Calu3 (cell line): ENCODE measurements at regions not wholly inside any gene's neighbourhood (a gene's known extent, or its start where the extent isn't known, plus 50 kb on each side); places are given as distances from the start of the nearest gene placed in this dataset.
"Not testable (repeated sequence)": the region's sequence is repeated elsewhere in the genome, so short reads cannot be mapped to it uniquely, and the experiment has no call there.

Experiments used
- BruUV-seq: library from RNA; stranded (reverse); fragments of 400-500 nt; replicated peaks from 2 replicates; lab custom pipeline; 2021; lab: Mats Ljungman, UMichigan
- CTCF ChIA-PET: fragments of 300-600 bp; sonication (Branson Sonifier 250); formaldehyde crosslinking; loops from one replicate; lab custom pipeline; 2022; ENCODE audit warnings: antibody characterized with exemption; lab: Charles Lee
- DNase-seq: peaks from one replicate; pipeline ENCODE4 v3.0.0; 2022
- H3K27ac Mint-ChIP-seq: one replicate; pipeline ENCODE4 v1.8.0; 2022; ENCODE audit warnings: mixed read lengths; ENCODE audit not compliant: unreplicated experiment
- H3K27me3 Mint-ChIP-seq: one replicate; pipeline ENCODE4 v1.8.0; 2022; ENCODE audit warnings: mixed read lengths; ENCODE audit not compliant: unreplicated experiment
- H3K36me3 Mint-ChIP-seq: one replicate; pipeline ENCODE4 v1.8.0; 2022; ENCODE audit warnings: mild to moderate bottlenecking, moderate library complexity, mixed read lengths; ENCODE audit not compliant: insufficient read depth, unreplicated experiment
- H3K4me1 Mint-ChIP-seq: one replicate; pipeline ENCODE4 v1.8.0; 2022; ENCODE audit warnings: mild to moderate bottlenecking, low read depth, mixed read lengths; ENCODE audit not compliant: unreplicated experiment
- H3K4me3 Mint-ChIP-seq: one replicate; pipeline ENCODE4 v1.8.0; 2022; ENCODE audit warnings: mild to moderate bottlenecking, low read depth, moderate library complexity, mixed read lengths; ENCODE audit not compliant: unreplicated experiment
- H3K9me3 Mint-ChIP-seq: one replicate; pipeline ENCODE4 v1.8.0; 2022; ENCODE audit warnings: low read depth, mixed read lengths; ENCODE audit not compliant: unreplicated experiment
- intact Hi-C: fragments of 100-400 bp; cut with micrococcal nuclease; formaldehyde crosslinking; loops from one replicate; pipeline ENCODE4 v1.10.0; 2022; ENCODE audit not compliant: unreplicated experiment
- TF ChIP-seq, protein P1 (sequence below): fragments of 200-600 bp; IDR thresholded peaks from one replicate; pipeline ENCODE4 v1.8.0; 2022; ENCODE audit warnings: antibody characterized with exemption; ENCODE audit not compliant: unreplicated experiment

DNA sequence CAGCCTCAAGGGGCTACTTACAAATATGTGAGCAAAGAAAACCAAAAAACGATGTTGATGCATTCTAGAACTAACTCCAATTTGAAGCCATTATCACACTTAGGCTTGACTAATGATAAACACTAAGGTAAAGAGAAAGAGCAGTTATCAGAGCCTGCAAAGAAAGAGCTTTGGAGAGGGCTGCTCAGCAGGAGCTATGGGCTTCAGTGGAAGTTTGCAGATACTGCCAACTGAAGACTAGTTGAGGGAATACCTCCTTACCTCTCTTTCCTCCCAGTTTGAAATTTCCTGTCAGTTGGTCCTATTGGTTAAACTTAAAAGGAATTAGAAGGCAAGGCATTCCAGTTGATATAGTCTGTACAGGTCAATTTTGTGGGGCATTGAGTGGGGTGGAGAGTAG is 498.1 kb upstream of the POT1 start:
- no peak for DNase-seq
- TF ChIP-seq, protein P1, sequence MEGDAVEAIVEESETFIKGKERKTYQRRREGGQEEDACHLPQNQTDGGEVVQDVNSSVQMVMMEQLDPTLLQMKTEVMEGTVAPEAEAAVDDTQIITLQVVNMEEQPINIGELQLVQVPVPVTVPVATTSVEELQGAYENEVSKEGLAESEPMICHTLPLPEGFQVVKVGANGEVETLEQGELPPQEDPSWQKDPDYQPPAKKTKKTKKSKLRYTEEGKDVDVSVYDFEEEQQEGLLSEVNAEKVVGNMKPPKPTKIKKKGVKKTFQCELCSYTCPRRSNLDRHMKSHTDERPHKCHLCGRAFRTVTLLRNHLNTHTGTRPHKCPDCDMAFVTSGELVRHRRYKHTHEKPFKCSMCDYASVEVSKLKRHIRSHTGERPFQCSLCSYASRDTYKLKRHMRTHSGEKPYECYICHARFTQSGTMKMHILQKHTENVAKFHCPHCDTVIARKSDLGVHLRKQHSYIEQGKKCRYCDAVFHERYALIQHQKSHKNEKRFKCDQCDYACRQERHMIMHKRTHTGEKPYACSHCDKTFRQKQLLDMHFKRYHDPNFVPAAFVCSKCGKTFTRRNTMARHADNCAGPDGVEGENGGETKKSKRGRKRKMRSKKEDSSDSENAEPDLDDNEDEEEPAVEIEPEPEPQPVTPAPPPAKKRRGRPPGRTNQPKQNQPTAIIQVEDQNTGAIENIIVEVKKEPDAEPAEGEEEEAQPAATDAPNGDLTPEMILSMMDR: no peak
- no TSS peak for BruUV-seq
- H3K9me3 Mint-ChIP-seq: no peaks in the 10 kb centered on the region
- no peaks in the 10 kb centered on the region for H3K36me3 Mint-ChIP-seq
- no peak overlapping the region for H3K4me3 Mint-ChIP-seq
- CTCF ChIA-PET: no interaction called here
- intact Hi-C loops: no loop called here
- no peaks in the 10 kb centered on the region for H3K4me1 Mint-ChIP-seq
- no peaks in the 10 kb centered on the region for H3K27me3 Mint-ChIP-seq
- H3K27ac Mint-ChIP-seq: no peak overlapping the region

GRCh38 chr7:125425506-125425905 is 495.9 kb upstream of the POT1 start:
- no peak for DNase-seq
- intact Hi-C loops: no loop called here

DNA sequence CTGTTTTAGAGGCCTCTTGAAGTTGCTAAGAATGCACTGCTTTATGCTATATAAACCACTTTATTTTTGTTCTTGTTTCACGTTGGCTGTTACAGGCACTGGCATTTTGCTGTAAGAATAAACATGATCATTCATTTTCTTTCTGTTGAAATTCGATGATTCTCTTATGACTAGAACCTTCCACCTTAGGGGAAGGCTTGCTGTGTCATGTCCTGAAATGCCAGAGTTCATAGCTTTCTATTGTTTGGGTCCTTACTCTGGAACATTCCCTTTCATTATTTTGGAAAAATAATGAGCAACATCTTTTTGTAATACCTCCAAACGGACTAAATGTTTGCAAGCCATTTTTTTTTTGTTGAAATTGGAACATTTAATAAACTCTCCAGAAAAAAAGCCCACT is 495.1 kb upstream of the POT1 start:
- no peaks in the 10 kb centered on the region for H3K36me3 Mint-ChIP-seq
- CTCF ChIA-PET: no interaction called here
- H3K4me1 Mint-ChIP-seq: no peaks in the 10 kb centered on the region
- no peak overlapping the region for H3K4me3 Mint-ChIP-seq
- intact Hi-C loops: no loop called here
- no peaks in the 10 kb centered on the region for H3K27me3 Mint-ChIP-seq
- H3K9me3 Mint-ChIP-seq: peaks cover 3% of the 10 kb centered on the region
- BruUV-seq: no TSS peak
- DNase-seq: no peak
- H3K27ac Mint-ChIP-seq: no peak overlapping the region
- TF ChIP-seq, protein P1: no peak

More at GRCh38 chr7:125425506-125425905, 495.9 kb upstream of the POT1 start:
- no TSS peak for BruUV-seq
- Mint-ChIP-seq H3K4me1 (no peaks in the 10 kb centered on the region), H3K9me3 (no peaks in the 10 kb centered on the region), H3K4me3 (no peak overlapping the region), H3K36me3 (no peaks in the 10 kb centered on the region), H3K27ac (no peak overlapping the region), H3K27me3 (no peaks in the 10 kb centered on the region)
- TF ChIP-seq, protein P1: no peak
- CTCF ChIA-PET: interaction anchor here (0.8 kb wide), 1 partner anchor 180 kb away, joined by 4 read pairs; no protein-coding TSS in a partner anchor

- H3K4me3 Mint-ChIP-seq: no peak overlapping the region
- CTCF ChIA-PET: no interaction called here
- DNase-seq: no peak
- no peaks in the 10 kb centered on the region for H3K27me3 Mint-ChIP-seq
- H3K9me3 Mint-ChIP-seq: peaks cover 3% of the 10 kb centered on the region
- no peaks in the 10 kb centered on the region for H3K36me3 Mint-ChIP-seq
- TF ChIP-seq, protein P1: no peak
- intact Hi-C loops: no loop called here
- BruUV-seq: no TSS peak
- no peak overlapping the region for H3K27ac Mint-ChIP-seq
- no peaks in the 10 kb centered on the region for H3K4me1 Mint-ChIP-seq
These were observed 494.0 kb upstream of the POT1 start for GRCh38 chr7:125423458-125424155.

- DNase-seq, H3K4me3 Mint-ChIP-seq, H3K4me1 Mint-ChIP-seq, intact Hi-C loops, H3K27me3 Mint-ChIP-seq, H3K9me3 Mint-ChIP-seq, BruUV-seq, H3K27ac Mint-ChIP-seq, H3K36me3 Mint-ChIP-seq, CTCF ChIA-PET: not testable (repeated sequence)
These were observed 491.8 kb upstream of the POT1 start for GRCh38 chr7:125421407-125421806.
